SK-N-SH (cell line): ENCODE measurements at regions not wholly inside any gene's neighbourhood (a gene's known extent, or its start where the extent isn't known, plus 50 kb on each side); places are given as distances from the start of the nearest gene placed in this dataset.

Experiments used
- CTCF ChIA-PET: fragments of 300-600, 350-600 bp; formaldehyde crosslinking; extraction: SDS; loops from one replicate; lab custom pipeline; 2021; lab: Yijun Ruan, JAX
- POLR2A ChIA-PET: fragments of 350-600 bp; sonication (Branson Sonifier 250); formaldehyde crosslinking; extraction: SDS; loops from one replicate; lab custom pipeline; 2020; ENCODE audit warnings: antibody characterized with exemption, inconsistent platforms; lab: Yijun Ruan, JAX
- DNase-seq: peaks from one replicate; pipeline ENCODE4 v3.0.0; 2012
- H2AFZ ChIP-seq: fragments of 200-600 bp; sonication (generic); 2 replicates; pipeline ENCODE4 v1.8.1; 2016; ENCODE audit warnings: antibody characterized with exemption, mild to moderate bottlenecking, low read depth
- H3F3A ChIP-seq: fragments of 200-600 bp; sonication (generic); replicated peaks from 2 replicates; pipeline ENCODE3; 2016; ENCODE audit warnings: antibody characterized with exemption, mild to moderate bottlenecking; ENCODE audit not compliant: insufficient read depth
- H3K27ac ChIP-seq, 2 experiments: fragments of 200-500 bp in 1 of 2; fragments of 200-600 bp in 1 of 2; sonication (Bioruptor generic) in 1 of 2; sonication (generic), shearing (Covaris generic) in 1 of 2; 2 replicates each; pipeline versions ENCODE4 v1.5.1 to v1.6.1; 2014 to 2016; ENCODE audit warnings: low read depth in 2 of 2, inconsistent platforms in 1 of 2, low read length in 1 of 2, mild to moderate bottlenecking in 1 of 2, mixed read lengths in 1 of 2
- H3K27me3 ChIP-seq: fragments of 200-600 bp; sonication (generic), shearing (Covaris generic); 2 replicates; pipeline ENCODE4 v1.6.1; 2016; ENCODE audit warnings: mixed run types; ENCODE audit not compliant: insufficient read depth
- H3K36me3 ChIP-seq, 2 experiments: fragments of 200-500 bp in 1 of 2; fragments of 200-600 bp in 1 of 2; sonication (Bioruptor generic) in 1 of 2; sonication (generic) in 1 of 2; replicated peaks in 1 of 2; 2 replicates each; pipeline versions ENCODE3 to v1.5.1; 2014 to 2016; ENCODE audit warnings: low read length in 1 of 2, mild to moderate bottlenecking in 1 of 2; ENCODE audit not compliant: insufficient read depth in 2 of 2, control insufficient read depth in 1 of 2
- H3K4me1 ChIP-seq, 2 experiments: fragments of 200-500 bp in 1 of 2; fragments of 200-600 bp in 1 of 2; sonication (Bioruptor generic) in 1 of 2; sonication (generic), shearing (Covaris generic) in 1 of 2; 2 replicates each; pipeline versions ENCODE4 v1.5.1 to v1.6.1; 2014 to 2016; ENCODE audit warnings: low read depth in 1 of 2, low read length in 1 of 2, mixed run types in 1 of 2; ENCODE audit not compliant: insufficient read depth in 2 of 2, control insufficient read depth in 1 of 2
- H3K4me2 ChIP-seq: fragments of 200-600 bp; sonication (generic), shearing (Covaris generic); 2 replicates; pipeline ENCODE4 v1.6.1; 2017; ENCODE audit warnings: mixed run types
- H3K4me3 ChIP-seq, 2 experiments: fragments of 200-500 bp in 1 of 2; fragments of 200-600 bp in 1 of 2; sonication (Bioruptor generic) in 1 of 2; sonication (generic), shearing (Covaris generic) in 1 of 2; 2 replicates each; pipeline versions ENCODE4 v1.5.1 to v1.8.1; 2014 to 2016; ENCODE audit warnings: low read depth in 2 of 2, inconsistent platforms in 1 of 2, low read length in 1 of 2, mild to moderate bottlenecking in 1 of 2, mixed read lengths in 1 of 2, moderate library complexity in 1 of 2
- H3K79me2 ChIP-seq: fragments of 200-600 bp; sonication (generic); 2 replicates; pipeline ENCODE4 v1.8.1; 2017; ENCODE audit warnings: mild to moderate bottlenecking; ENCODE audit not compliant: insufficient read depth
- H3K9ac ChIP-seq: fragments of 200-600 bp; sonication (generic); 2 replicates; pipeline ENCODE4 v1.6.1; 2017; ENCODE audit warnings: mixed run types
- H3K9me2 ChIP-seq: fragments of 200-600 bp; sonication (generic); 2 replicates; pipeline ENCODE4 v1.6.1; 2017; ENCODE audit warnings: mixed run types
- H3K9me3 ChIP-seq: fragments of 200-600 bp; sonication (generic); 2 replicates; pipeline ENCODE4 v1.6.1; 2017; ENCODE audit warnings: mixed run types, mild to moderate bottlenecking, moderate library complexity
- H4K20me1 ChIP-seq: fragments of 200-600 bp; sonication (generic); 2 replicates; pipeline ENCODE4 v1.6.1; 2017; ENCODE audit warnings: mild to moderate bottlenecking, mixed run types; ENCODE audit not compliant: insufficient read depth
- CHD2 ChIP-seq: fragments of 150-350 bp; IDR thresholded peaks from 2 replicates; pipeline ENCODE4 v1.6.1; 2018; ENCODE audit warnings: low read length; ENCODE audit not compliant: partially characterized antibody
- CTCF ChIP-seq: fragments of 200-600 bp; sonication (generic); IDR thresholded peaks from 2 replicates; pipeline ENCODE4 v1.6.1; 2017; ENCODE audit warnings: antibody characterized with exemption, mild to moderate bottlenecking, moderate library complexity
- ELF1 ChIP-seq: IDR thresholded peaks from 2 replicates; pipeline ENCODE4 v1.4.0; 2012
- EP300 ChIP-seq, 2 experiments: IDR thresholded peaks; 2 replicates each; pipeline versions ENCODE4 v1.4.0 to v1.6.1; 2012; ENCODE audit warnings: borderline replicate concordance in 1 of 2, low read depth in 1 of 2, low read length in 1 of 2
- EZH2phosphoT487 ChIP-seq: fragments of 200-600 bp; sonication (generic); IDR thresholded peaks from 2 replicates; pipeline ENCODE4 v1.6.1; 2017; ENCODE audit warnings: low read depth, mixed run types, mild to moderate bottlenecking, antibody characterized with exemption, moderate library complexity, borderline replicate concordance
- FOXJ3 ChIP-seq: sonication (generic); formaldehyde crosslinking; IDR thresholded peaks from 2 replicates; pipeline ENCODE4 v1.5.1; 2020; ENCODE audit warnings: mild to moderate bottlenecking, missing genetic modification reagents
- GABPA ChIP-seq: IDR thresholded peaks from 2 replicates; pipeline ENCODE4 v1.4.0; 2012; ENCODE audit warnings: low read depth, mild to moderate bottlenecking
- IRF3 ChIP-seq: fragments of 150-350 bp; IDR thresholded peaks from 2 replicates; pipeline ENCODE4 v1.6.1; 2016; ENCODE audit warnings: mild to moderate bottlenecking, low read depth, low read length
- JUND ChIP-seq: IDR thresholded peaks from 2 replicates; pipeline ENCODE4 v1.4.0; 2012
- MAX ChIP-seq: IDR thresholded peaks from 2 replicates; pipeline ENCODE4 v1.4.0; 2012; ENCODE audit warnings: low read depth
- RFX5 ChIP-seq: IDR thresholded peaks from 2 replicates; pipeline ENCODE4 v1.6.1; 2012; ENCODE audit warnings: mild to moderate bottlenecking, improper control_type of control experiment, low read length
- SIN3A ChIP-seq: IDR thresholded peaks from 2 replicates; pipeline ENCODE4 v1.6.1; 2012; ENCODE audit warnings: low read depth, mild to moderate bottlenecking, low read length, moderate library complexity, borderline replicate concordance
- TAF1 ChIP-seq: IDR thresholded peaks from 2 replicates; pipeline ENCODE4 v1.6.1; 2012; ENCODE audit warnings: low read depth, mild to moderate bottlenecking, low read length, moderate library complexity, borderline replicate concordance
- TCF12 ChIP-seq: IDR thresholded peaks from 2 replicates; pipeline ENCODE4 v1.4.0; 2012
- USF1 ChIP-seq: IDR thresholded peaks from 2 replicates; pipeline ENCODE4 v1.4.0; 2012; ENCODE audit warnings: low read depth, borderline replicate concordance
- USF2 ChIP-seq: fragments of 150-350 bp; IDR thresholded peaks from 2 replicates; pipeline ENCODE4 v1.6.1; 2017; ENCODE audit warnings: antibody characterized with exemption, low read length, low read depth, borderline replicate concordance
- ZBTB33 ChIP-seq: IDR thresholded peaks from 2 replicates; pipeline ENCODE4 v1.4.0; 2012; ENCODE audit warnings: low read depth, borderline replicate concordance
- WGBS: methylation state at CpG from one replicate; pipeline ENCODE4 v1.1.6; 2017; ENCODE audit warnings: low lambda C conversion rate; 5-methylcytosine and 5-hydroxymethylcytosine counted together

GRCh38 chrX:3442691-3443090 lies 96.2 kb upstream of the MXRA5 start:
- Histone ChIP-seq H3K36me3 (no peaks in the 10 kb centered on the region), H3K4me1 (no peaks in the 10 kb centered on the region), H2AFZ (no peak overlapping the region), H3K27ac (no peak overlapping the region), H3K4me3 (no peak overlapping the region), H3F3A (no peaks in the 10 kb centered on the region), H3K79me2 (no peaks in the 10 kb centered on the region), H4K20me1 (no peaks in the 10 kb centered on the region), H3K9ac (no peak overlapping the region), H3K27me3 (no peaks in the 10 kb centered on the region), H3K9me2 (no peaks in the 10 kb centered on the region), H3K4me2 (no peak overlapping the region), H3K9me3 (no peaks in the 10 kb centered on the region)
- TF ChIP-seq EZH2phosphoT487 (no peak), RFX5 (no peak), ZBTB33 (no peak), IRF3 (no peak), JUND (no peak), USF1 (no peak), SIN3A (no peak), EP300 (IDR thresholded peaks at IDR 0.05; ENCODE audit: borderline replicate concordance in 1 of 2, low read depth in 1 of 2, low read length in 1 of 2) (no peak), TAF1 (no peak), USF2 (no peak), FOXJ3 (no peak)
- POLR2A ChIA-PET: no interaction called here
- DNase-seq: no peak
- CTCF ChIA-PET: no interaction called here
- 25% methylated on average over 8 of the region's 8 CpGs for WGBS

GRCh38 chrX:3440981-3441380 lies 94.5 kb upstream of the MXRA5 start:
- CTCF ChIA-PET: no interaction called here
- Histone ChIP-seq H3K9ac (no peak overlapping the region), H3F3A (no peaks in the 10 kb centered on the region), H3K9me3 (no peaks in the 10 kb centered on the region), H3K9me2 (no peaks in the 10 kb centered on the region), H3K4me2 (no peak overlapping the region), H3K4me3 (no peak overlapping the region), H4K20me1 (no peaks in the 10 kb centered on the region), H3K79me2 (no peaks in the 10 kb centered on the region), H2AFZ (no peak overlapping the region), H3K4me1 (no peaks in the 10 kb centered on the region), H3K27me3 (no peaks in the 10 kb centered on the region), H3K27ac (no peak overlapping the region), H3K36me3 (no peaks in the 10 kb centered on the region)
- no peak for DNase-seq
- POLR2A ChIA-PET: no interaction called here
- 14% methylated on average over 5 of the region's 5 CpGs for WGBS
- TF ChIP-seq CHD2 (no peak), CTCF (no peak), IRF3 (no peak), USF2 (no peak), MAX (no peak), SIN3A (no peak), USF1 (no peak), TCF12 (no peak), GABPA (no peak), ELF1 (no peak)
